22Rv1 (cell line): ENCODE measurements at regions not wholly inside any gene's neighbourhood (a gene's known extent, or its start where the extent isn't known, plus 50 kb on each side); places are given as distances from the start of the nearest gene placed in this dataset.
"Not testable (repeated sequence)": the region's sequence is repeated elsewhere in the genome, so short reads cannot be mapped to it uniquely, and the experiment has no call there.

Experiments used
- H3K27ac ChIP-seq: fragments of 450-650 bp; 2 replicates; pipeline ENCODE4 v1.5.1; 2017
- CTCF ChIP-seq: fragments of 450-650 bp; IDR thresholded peaks from 2 replicates; pipeline ENCODE4 v1.5.1; 2017; ENCODE audit warnings: mild to moderate bottlenecking
- ZFX ChIP-seq: fragments of 450-650 bp; IDR thresholded peaks from 2 replicates; pipeline ENCODE4 v1.6.1; 2017; ENCODE audit warnings: antibody characterized with exemption, borderline replicate concordance

GRCh38 chr6:27546522-27546921 is 73.6 kb upstream of the ZNF184 start:
- TF ChIP-seq CTCF: no peak
- no peak for TF ChIP-seq ZFX
- H3K27ac ChIP-seq: no peak overlapping the region

- no peak overlapping the region for H3K27ac ChIP-seq
- TF ChIP-seq CTCF (no peak), ZFX (no peak)
Measured at GRCh38 chr6:27545271-27546046, 72.6 kb upstream of the ZNF184 start.

GRCh38 chr6:27544612-27545260 is 71.8 kb upstream of the ZNF184 start:
- no peak for TF ChIP-seq ZFX
- no peak overlapping the region for H3K27ac ChIP-seq

GRCh38 chr6:27544135-27544534 is 71.2 kb upstream of the ZNF184 start:
- not testable (repeated sequence) for H3K27ac ChIP-seq

- H3K27ac ChIP-seq: no peak overlapping the region
- TF ChIP-seq CTCF (no peak), ZFX (no peak)
Measured at GRCh38 chr6:27542485-27542884, 69.6 kb upstream of the ZNF184 start.

GRCh38 chr6:27541933-27542297 is 69.0 kb upstream of the ZNF184 start:
- TF ChIP-seq ZFX: no peak
- no peak for TF ChIP-seq CTCF
- H3K27ac ChIP-seq: no peak overlapping the region

- H3K27ac ChIP-seq: no peak overlapping the region
- TF ChIP-seq ZFX (no peak), CTCF (no peak)
Measured at GRCh38 chr6:27541212-27541932, 68.5 kb upstream of the ZNF184 start.

- no peak overlapping the region for H3K27ac ChIP-seq
- TF ChIP-seq CTCF (no peak), ZFX (no peak)
Measured at GRCh38 chr6:27539551-27539950, 66.6 kb upstream of the ZNF184 start.
